GM23338 (cell line): ENCODE measurements at regions not wholly inside any gene's neighbourhood (a gene's known extent, or its start where the extent isn't known, plus 50 kb on each side); places are given as distances from the start of the nearest gene placed in this dataset.

Source experiments
- ATAC-seq: fragments of 200-7000 bp; cut with Tn5 transposase; 3 replicates; pipeline ENCODE4 v1.9.1; 2020
- DNase-seq: peaks from one replicate; pipeline ENCODE4 v3.0.0-alpha.2; 2015; ENCODE audit warnings: low spot score
- H2AFZ ChIP-seq: fragments of 200-600 bp; sonication (generic); 2 replicates; pipeline ENCODE4 v1.8.0; 2016; ENCODE audit warnings: antibody characterized with exemption, mild to moderate bottlenecking, moderate library complexity
- H3F3A ChIP-seq: fragments of 200-600 bp; sonication (generic); replicated peaks from 2 replicates; pipeline ENCODE4 v1.8.0; 2017; ENCODE audit warnings: antibody characterized with exemption, mixed run types, low read depth
- H3K27ac ChIP-seq: fragments of 200-600 bp; sonication (generic); 2 replicates; pipeline ENCODE4 v1.6.1; 2016; ENCODE audit warnings: low read depth
- H3K27me3 ChIP-seq: fragments of 200-600 bp; sonication (generic); 2 replicates; pipeline ENCODE4 v1.8.0; 2016; ENCODE audit warnings: mild to moderate bottlenecking, mixed run types, moderate library complexity; ENCODE audit not compliant: insufficient read depth
- H3K36me3 ChIP-seq: fragments of 200-600 bp; sonication (generic); 2 replicates; pipeline ENCODE4 v1.8.0; 2016; ENCODE audit warnings: mild to moderate bottlenecking; ENCODE audit not compliant: insufficient read depth
- H3K4me1 ChIP-seq: fragments of 200-600 bp; sonication (generic); 2 replicates; pipeline ENCODE4 v1.8.0; 2016; ENCODE audit warnings: mild to moderate bottlenecking, moderate library complexity; ENCODE audit not compliant: insufficient read depth
- H3K4me2 ChIP-seq: fragments of 200-600 bp; sonication (generic); 2 replicates; pipeline ENCODE4 v1.7.1; 2017; ENCODE audit warnings: mixed run types
- H3K4me3 ChIP-seq: fragments of 200-600 bp; sonication (generic); 2 replicates; pipeline ENCODE4 v1.6.1; 2016; ENCODE audit warnings: mixed run types
- H3K79me2 ChIP-seq: fragments of 200-600 bp; sonication (generic); replicated peaks from 2 replicates; pipeline ENCODE4 v1.8.0; 2017; ENCODE audit warnings: mild to moderate bottlenecking; ENCODE audit not compliant: insufficient read depth
- H3K9me2 ChIP-seq: fragments of 200-600 bp; sonication (generic); 2 replicates; pipeline ENCODE4 v1.8.0; 2017; ENCODE audit not compliant: insufficient read depth
- H4K20me1 ChIP-seq: fragments of 200-600 bp; sonication (generic); replicated peaks from 2 replicates; pipeline ENCODE4 v1.8.0; 2017; ENCODE audit warnings: mild to moderate bottlenecking; ENCODE audit not compliant: insufficient read depth
- H3K27ac Mint-ChIP-seq: 2 replicates; pipeline ENCODE4 v1.8.0; 2020; ENCODE audit warnings: inconsistent platforms, mild to moderate bottlenecking, moderate library complexity, mixed read lengths
- H3K27me3 Mint-ChIP-seq: 3 replicates; pipeline ENCODE4 v1.8.0; 2022; ENCODE audit warnings: low read depth, mild to moderate bottlenecking, moderate library complexity, mixed read lengths, inconsistent platforms; ENCODE audit not compliant: insufficient read depth, poor library complexity
- H3K36me3 Mint-ChIP-seq: 3 replicates; pipeline ENCODE4 v1.8.0; 2021; ENCODE audit warnings: low read depth, mild to moderate bottlenecking, inconsistent platforms, moderate library complexity, mixed read lengths
- H3K4me1 Mint-ChIP-seq: 3 replicates; pipeline ENCODE4 v1.8.0; 2020; ENCODE audit warnings: mild to moderate bottlenecking, inconsistent platforms, mixed read lengths
- H3K4me3 Mint-ChIP-seq: 3 replicates; pipeline ENCODE4 v1.8.0; 2021; ENCODE audit warnings: moderate library complexity, mild to moderate bottlenecking, inconsistent platforms, mixed read lengths
- H3K9me3 Mint-ChIP-seq: 3 replicates; pipeline ENCODE4 v1.8.0; 2020; ENCODE audit warnings: moderate library complexity, mild to moderate bottlenecking, inconsistent platforms, mixed read lengths
- CREB1 ChIP-seq: fragments of 250-450 bp; sonication (Bioruptor Pico); IDR thresholded peaks from 2 replicates; pipeline ENCODE4 v1.5.0; 2020; ENCODE audit warnings: low read depth, mild to moderate bottlenecking, moderate library complexity
- CTCF ChIP-seq, 2 experiments: fragments of 200-600 bp in 1 of 2; sonication (generic) in 1 of 2; conservative IDR thresholded peaks; 2 replicates each; pipeline versions ENCODE4 v1.5.1 to v1.6.1; 2016 to 2017; ENCODE audit warnings: antibody characterized with exemption in 2 of 2, low read depth in 2 of 2, mild to moderate bottlenecking in 2 of 2, moderate library complexity in 1 of 2
- ETS1 ChIP-seq: IDR thresholded peaks from 2 replicates; pipeline ENCODE4 v1.6.1; 2016; ENCODE audit warnings: antibody characterized with exemption
- EZH2 ChIP-seq: fragments of 200-600 bp; sonication (generic); IDR thresholded peaks from one replicate; pipeline ENCODE4 v1.8.0; 2017; ENCODE audit warnings: antibody characterized with exemption, mild to moderate bottlenecking, low read depth; ENCODE audit not compliant: unreplicated experiment
- EZH2phosphoT487 ChIP-seq: fragments of 200-600 bp; sonication (generic); IDR thresholded peaks from one replicate; pipeline ENCODE4 v1.8.1; 2018; ENCODE audit warnings: antibody characterized with exemption; ENCODE audit not compliant: unreplicated experiment
- JUNB ChIP-seq: IDR thresholded peaks from one replicate; pipeline ENCODE4 v1.6.1; 2016; ENCODE audit warnings: antibody characterized with exemption; ENCODE audit not compliant: unreplicated experiment
- NANOG ChIP-seq: IDR thresholded peaks from 2 replicates; pipeline ENCODE4 v1.6.1; 2016; ENCODE audit warnings: antibody characterized with exemption, borderline replicate concordance
- POLR2AphosphoS5 ChIP-seq: IDR thresholded peaks from 2 replicates; pipeline ENCODE4 v1.6.1; 2016; ENCODE audit warnings: antibody characterized with exemption, low read depth
- REST ChIP-seq: IDR thresholded peaks from one replicate; pipeline ENCODE4 v1.6.1; 2018; ENCODE audit warnings: antibody characterized with exemption; ENCODE audit not compliant: unreplicated experiment
- STAT1 ChIP-seq: IDR thresholded peaks from one replicate; pipeline ENCODE4 v1.6.1; 2016; ENCODE audit warnings: antibody characterized with exemption; ENCODE audit not compliant: unreplicated experiment
- ZNF114 ChIP-seq: fragments of 250-450 bp; sonication (Bioruptor Pico); IDR thresholded peaks from 2 replicates; pipeline ENCODE4 v1.5.0; 2020; ENCODE audit warnings: mild to moderate bottlenecking, moderate library complexity
- ZNF331 ChIP-seq: fragments of 250-450 bp; sonication (Bioruptor Pico); IDR thresholded peaks from 2 replicates; pipeline ENCODE4 v1.5.0; 2020; ENCODE audit warnings: low read depth, mild to moderate bottlenecking, moderate library complexity
- ZNF462 ChIP-seq: fragments of 250-450 bp; sonication (Bioruptor Pico); IDR thresholded peaks from 2 replicates; pipeline ENCODE4 v1.5.0; 2020; ENCODE audit warnings: mild to moderate bottlenecking, moderate library complexity

- H3K4me3 ChIP-seq, result no peak overlapping the region
- no peaks in the 10 kb centered on the region for H3K79me2 ChIP-seq
- no peaks in the 10 kb centered on the region for H4K20me1 ChIP-seq
- H3K4me3 Mint-ChIP-seq, result no peak overlapping the region
- H3F3A ChIP-seq, result no peaks in the 10 kb centered on the region
- ATAC-seq, result no peak
- no peak overlapping the region for H3K27ac Mint-ChIP-seq
- H2AFZ ChIP-seq, result no peak overlapping the region
- no peak for TF ChIP-seq CREB1
- TF ChIP-seq EZH2phosphoT487, result no peak
- TF ChIP-seq ETS1, result no peak
- no peak for TF ChIP-seq JUNB
- no peak for TF ChIP-seq ZNF114 (CRISPR knock-in tag)
- TF ChIP-seq NANOG, result no peak
- TF ChIP-seq STAT1, result no peak
- TF ChIP-seq REST, result no peak
- TF ChIP-seq ZNF462, result no peak
- TF ChIP-seq POLR2AphosphoS5, result no peak
- TF ChIP-seq ZNF331 (CRISPR knock-in tag), result no peak
- TF ChIP-seq EZH2, result no peak
- TF ChIP-seq CTCF (conservative IDR thresholded peaks at IDR 0.05; ENCODE audit: low read depth in 2 of 2), result no peak
- H3K4me1 ChIP-seq, result no peaks in the 10 kb centered on the region
- H3K36me3 Mint-ChIP-seq, result peaks cover 6% of the 10 kb centered on the region; the same call in 2 of the 3 replicates
- no peak for DNase-seq
- no peak overlapping the region for H3K4me2 ChIP-seq
- H3K9me3 Mint-ChIP-seq, result peaks cover 27% of the 10 kb centered on the region
- no peak overlapping the region for H3K27ac ChIP-seq
- no peaks in the 10 kb centered on the region for H3K27me3 ChIP-seq
- H3K36me3 ChIP-seq, result no peaks in the 10 kb centered on the region; the same call in 1 of the 2 replicates
- no peaks in the 10 kb centered on the region for H3K4me1 Mint-ChIP-seq
- peaks cover 17% of the 10 kb centered on the region; the same call in 1 of the 2 replicates for H3K9me2 ChIP-seq
- H3K27me3 Mint-ChIP-seq, result peaks cover 2% of the 10 kb centered on the region
Observed at GRCh38 chr4:35710343-35710742, 534.0 kb downstream of the ARAP2 start.
